HG03442 (cell line): ENCODE measurements at regions not wholly inside any gene's neighbourhood (a gene's known extent, or its start where the extent isn't known, plus 50 kb on each side); places are given as distances from the start of the nearest gene placed in this dataset.
"Not testable (repeated sequence)": the region's sequence is repeated elsewhere in the genome, so short reads cannot be mapped to it uniquely, and the experiment has no call there.

Source experiments
- ATAC-seq: cut with Tn5 transposase; IDR thresholded peaks from one replicate; pipeline ENCODE4 v1.9.1; 2021; ENCODE audit warnings: mild to moderate bottlenecking, moderate library complexity; ENCODE audit not compliant: unreplicated experiment

DNA sequence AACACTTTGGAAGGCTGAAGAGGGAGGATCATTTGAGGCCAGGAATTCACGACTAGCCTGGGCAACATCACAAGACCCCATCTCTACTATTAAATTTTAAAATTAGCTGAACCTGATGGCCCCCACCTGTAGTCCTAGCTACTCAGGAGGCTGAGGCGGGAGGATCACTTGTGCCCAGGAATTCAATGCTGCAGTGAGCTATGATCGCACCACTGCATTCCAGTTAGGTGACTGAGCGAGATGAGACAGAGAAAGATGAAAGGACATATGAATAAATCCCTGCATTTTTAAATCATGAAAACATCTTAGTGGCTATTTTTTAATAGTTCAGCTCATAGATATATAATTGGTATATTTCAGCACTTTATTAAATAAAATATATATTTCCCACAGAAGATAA, 93.8 kb downstream of the GPR63 start:
- no peak for ATAC-seq

DNA sequence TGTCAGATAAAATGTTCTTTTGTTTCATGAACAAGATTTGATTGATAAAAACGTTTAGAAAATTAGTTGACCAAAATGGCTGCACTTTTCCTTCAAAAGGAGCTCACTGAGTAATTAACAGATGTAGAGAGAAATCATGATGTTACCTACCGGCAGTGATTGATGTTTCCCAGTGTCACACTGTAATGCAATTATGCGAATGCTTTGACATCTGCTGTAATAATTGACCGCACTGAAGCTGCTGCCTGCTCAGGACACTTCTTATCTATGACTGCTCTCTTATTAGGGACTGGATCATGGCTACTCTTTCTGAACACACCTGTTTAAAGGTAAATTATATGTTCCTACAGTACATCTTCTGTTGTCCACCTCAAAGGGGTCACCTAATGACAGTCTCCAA, 94.6 kb downstream of the GPR63 start:
- ATAC-seq, result no peak

DNA sequence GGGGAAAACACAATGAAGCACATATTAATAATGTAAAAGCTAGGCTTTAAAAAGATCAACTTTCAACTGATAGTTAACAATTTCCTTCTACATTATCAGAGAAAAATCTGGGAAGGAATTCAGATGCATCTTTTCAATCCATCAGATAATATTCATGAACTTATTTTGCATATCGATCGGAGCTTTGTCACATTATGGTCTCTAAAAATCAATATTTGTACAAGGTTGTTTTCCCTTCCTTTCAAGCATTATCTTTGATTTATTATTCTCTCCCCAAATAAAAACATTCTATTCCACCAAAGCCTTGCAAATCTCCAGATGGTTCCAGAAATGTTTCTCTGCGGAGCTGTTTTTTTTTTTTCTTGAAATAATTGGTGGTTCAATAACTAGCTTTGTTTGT, 101.9 kb downstream of the GPR63 start:
- no peak for ATAC-seq

DNA sequence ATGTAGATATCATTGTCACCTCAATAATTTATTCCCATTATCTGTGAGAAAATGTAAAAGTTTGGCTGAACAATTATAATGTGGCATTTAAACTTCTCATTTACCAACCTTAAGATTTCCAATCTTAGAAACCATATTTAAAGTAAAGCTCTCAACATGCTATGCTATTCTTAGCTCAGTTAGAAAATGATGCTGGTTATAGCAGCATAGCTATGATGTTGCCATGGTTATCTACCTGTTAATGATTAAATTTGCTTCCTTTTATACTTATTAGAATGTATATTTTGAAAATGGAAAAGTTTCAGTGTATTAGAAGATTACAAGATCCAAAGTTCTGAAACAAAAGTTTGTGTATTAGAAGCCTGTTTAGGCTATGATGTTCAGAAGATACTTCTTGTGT, 110.1 kb downstream of the GPR63 start:
- no peak for ATAC-seq

DNA sequence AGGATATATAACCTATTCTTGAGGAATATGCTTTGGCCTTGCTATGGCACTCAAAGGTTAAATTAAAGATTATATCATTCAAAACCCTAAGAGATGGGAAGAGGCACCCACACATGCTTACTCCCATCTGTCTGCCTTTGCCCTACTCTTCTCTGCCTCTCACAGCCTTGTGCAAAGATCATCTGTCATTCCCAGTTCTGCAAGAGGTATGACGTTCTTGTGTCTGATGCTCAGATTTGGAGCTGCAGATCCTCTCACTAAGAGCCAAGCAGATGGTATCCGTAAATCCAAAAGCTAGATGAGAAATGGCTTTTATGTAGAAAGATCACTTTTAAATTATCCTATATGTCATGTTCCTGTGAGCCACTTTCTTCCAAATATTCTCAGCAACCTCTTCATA, 112.0 kb downstream of the GPR63 start:
- no peak for ATAC-seq

DNA sequence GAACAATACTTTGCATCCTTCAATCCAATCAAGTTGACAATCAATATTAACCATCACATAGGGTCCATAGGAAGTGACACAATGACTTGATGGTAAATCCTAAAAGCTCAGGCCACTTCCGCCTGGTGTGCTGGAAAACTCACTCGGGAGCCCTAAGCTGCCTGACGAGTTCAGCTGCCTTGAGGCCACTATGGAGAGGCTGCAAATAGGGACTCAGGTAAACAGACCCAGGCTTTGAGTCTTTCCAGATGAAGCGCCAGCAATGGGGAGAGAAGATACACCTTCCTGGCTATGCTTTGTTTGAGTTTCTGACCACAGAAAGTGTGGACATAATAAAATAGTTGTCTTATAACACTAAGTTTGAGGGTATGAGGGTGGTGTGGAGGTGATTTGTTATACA, 112.6 kb downstream of the GPR63 start:
- no peak for ATAC-seq

DNA sequence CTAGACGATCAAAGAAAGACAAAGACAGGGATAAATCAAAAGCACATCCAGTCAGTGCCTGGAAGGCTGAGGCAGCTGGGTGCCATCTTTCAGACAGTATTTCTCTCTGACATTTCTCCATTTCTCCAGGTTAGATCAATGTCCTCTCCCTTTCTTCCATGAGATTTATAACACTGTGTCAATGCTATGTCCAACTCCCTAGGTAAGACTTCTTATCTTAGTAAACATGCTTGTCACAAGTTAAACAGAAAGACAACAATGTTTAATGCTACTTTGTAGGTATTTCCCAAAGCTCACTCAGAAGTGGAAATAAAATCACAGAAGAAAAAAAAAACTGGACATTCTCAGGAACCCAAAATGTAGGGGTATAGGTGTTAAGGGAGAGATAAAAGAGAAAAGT, 113.9 kb downstream of the GPR63 start:
- ATAC-seq, result no peak

DNA sequence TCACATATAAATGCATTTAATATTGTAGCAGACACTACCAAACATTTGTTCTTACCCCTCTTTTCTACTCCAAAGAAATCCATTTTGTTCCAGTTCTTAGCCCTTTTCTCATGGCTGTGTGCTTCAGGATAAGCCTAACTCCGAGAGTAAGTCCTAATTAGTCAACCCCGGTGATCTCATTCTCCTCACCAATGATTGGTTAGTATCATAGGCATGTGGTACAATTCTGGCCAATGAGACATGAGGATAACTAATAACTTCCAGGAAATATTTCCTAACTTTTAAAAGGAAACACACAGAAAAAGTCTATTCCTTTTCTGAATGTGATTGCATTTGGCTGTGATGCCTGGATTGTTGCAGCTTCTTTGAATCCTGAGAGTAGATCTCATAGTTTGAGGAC, 116.0 kb downstream of the GPR63 start:
- no peak for ATAC-seq

DNA sequence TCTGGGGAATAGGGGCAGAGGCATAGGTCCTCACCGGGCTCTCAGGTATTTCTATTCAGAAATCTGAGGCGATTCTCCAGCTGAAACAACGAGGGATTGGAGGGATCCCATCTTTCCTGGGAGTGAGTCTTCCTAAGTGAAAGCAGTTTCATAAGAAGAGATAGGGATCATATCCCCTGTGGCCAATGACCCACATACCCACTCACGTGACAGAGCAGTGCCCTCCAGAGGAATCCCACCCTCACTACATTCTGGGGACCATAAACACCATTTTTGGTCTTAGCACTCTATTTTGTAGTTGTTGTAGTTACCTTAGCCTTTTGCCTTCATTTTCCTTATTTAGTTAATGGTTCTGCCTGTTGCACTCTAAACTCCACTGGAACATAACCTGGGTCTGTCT, 121.1 kb downstream of the GPR63 start:
- ATAC-seq, result no peak

DNA sequence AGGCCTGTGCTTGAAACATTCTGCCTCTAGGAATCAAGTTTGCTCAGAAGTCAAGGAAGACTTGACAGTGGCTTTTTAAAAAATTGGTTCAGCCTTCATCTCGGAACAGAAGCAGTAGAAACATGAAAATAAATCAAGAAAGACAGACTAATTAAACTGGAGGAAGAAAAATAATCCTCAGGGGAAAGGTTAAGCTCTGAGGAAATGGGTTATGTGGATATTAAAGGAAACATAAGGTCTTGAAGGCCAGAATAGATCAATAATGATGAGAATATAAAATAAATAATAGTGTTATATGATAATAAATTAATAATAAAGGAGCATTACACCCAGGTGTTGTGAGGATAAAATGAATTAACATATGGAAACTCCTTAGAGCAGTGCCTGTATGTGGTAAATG, 121.7 kb downstream of the GPR63 start:
- ATAC-seq, result no peak

DNA sequence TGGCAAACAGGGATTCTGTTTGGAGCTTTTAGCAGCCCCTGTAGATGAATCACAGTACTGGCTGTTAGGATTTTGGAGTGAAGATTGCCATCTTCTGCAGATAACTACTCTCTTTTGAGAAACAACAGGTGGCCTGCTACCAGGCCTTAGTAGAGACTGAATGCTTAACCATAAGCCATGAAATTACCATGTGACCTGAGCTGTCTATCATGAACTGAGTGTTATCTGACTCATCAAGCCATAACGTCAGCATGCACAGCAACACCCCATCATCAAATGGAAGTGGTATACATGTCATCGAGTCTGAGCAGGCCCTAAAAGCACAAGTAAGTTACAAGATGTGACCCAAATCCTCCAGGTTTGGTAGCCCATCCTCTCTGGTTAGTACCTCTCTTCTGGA, 132.6 kb downstream of the GPR63 start:
- ATAC-seq, result peak; percentile 61

DNA sequence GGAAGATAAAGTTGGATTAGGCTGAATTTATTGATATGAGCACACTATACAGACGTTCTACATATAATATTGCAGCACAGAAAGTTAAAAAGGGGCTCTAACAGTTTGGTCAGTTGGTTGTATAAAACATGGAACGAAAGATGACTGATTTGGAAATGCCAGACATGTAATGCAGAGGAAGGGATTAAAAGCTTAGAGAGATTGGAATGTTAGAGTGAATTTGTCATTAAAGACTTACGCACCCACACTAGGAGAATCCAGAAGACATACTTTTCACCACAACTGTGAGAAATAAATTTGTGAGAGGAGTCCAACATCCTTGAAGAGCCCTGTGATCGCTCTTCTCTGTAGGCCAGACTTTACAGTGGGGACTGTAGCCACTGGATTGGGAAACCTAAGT, 134.7 kb downstream of the GPR63 start:
- no peak for ATAC-seq

DNA sequence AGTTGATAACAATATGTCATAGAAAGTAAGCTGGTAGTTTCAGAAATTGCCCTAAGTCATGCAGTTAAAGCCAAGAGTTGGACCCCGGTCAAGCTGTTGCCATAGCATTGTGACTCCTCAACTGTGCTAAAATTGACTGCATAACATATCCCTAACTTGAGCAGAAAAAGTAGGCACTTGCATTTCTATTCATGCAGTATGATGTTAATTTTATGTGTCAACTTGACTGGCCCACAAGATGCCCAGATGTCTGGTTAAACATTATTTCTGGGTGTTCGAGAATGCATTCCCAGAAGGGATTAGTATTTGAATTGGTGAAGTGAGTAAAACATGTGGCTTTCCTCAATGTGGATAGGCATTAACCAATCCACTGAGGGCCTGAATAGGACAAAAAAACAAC, 136.4 kb downstream of the GPR63 start:
- no peak for ATAC-seq

DNA sequence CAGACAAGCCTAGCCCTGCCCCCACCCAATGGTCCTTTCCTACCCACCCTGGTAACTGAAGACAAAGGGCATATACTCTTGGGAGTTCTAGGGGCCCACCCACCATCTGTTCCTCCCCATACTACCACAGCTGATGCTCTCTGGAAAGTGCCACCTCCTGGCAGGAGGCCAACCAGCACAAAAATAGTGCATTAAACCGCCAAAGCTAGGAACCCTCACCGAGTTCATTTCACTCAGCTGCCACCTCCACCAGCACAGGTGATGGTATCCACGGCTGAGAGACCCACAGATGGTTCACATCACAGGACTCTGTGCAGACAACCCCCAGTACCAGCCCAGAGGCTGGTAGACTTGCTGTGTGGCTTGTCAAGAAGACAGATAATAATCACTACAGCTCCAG, 131.5 kb downstream of the FHL5 start:
- not testable (repeated sequence) for ATAC-seq

DNA sequence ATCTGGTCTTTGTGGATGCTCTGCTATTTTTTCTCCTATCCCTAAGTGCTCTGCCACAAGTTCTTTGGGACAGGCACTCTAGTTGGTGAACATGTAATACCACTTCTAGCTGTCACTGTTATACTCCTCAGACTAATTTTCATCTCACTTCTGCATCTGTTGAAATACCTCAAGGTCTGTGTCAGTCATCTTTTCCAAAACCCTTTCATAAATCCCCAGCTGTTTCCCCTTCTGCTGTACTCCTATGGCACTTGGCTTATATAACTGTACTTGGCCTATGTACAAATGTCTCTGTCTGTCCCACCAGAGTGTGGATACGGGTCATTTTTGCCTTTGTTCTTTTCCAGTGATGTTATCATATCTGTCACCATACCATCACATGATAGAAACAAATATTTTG, 124.2 kb downstream of the FHL5 start:
- ATAC-seq, result no peak

DNA sequence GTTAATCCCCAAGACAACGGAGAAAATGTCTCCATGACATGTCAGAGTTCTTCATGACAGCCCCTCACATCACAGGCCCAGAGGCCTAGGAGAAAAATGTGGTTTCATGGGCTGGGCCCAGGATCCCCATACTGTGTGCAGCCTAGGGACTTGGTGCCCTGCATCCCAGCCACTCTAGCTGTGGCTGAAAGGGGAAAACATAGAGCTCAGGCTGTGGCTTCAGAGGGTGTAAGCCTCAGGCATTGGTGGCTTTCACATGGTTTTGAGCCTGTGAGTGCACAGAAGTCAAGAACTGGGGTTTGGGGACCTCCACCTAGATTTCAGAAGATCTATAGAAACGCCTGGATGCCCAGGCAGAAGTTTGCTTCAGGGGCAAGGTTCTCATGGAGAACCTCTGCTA, 122.8 kb downstream of the FHL5 start:
- ATAC-seq, result no peak

DNA sequence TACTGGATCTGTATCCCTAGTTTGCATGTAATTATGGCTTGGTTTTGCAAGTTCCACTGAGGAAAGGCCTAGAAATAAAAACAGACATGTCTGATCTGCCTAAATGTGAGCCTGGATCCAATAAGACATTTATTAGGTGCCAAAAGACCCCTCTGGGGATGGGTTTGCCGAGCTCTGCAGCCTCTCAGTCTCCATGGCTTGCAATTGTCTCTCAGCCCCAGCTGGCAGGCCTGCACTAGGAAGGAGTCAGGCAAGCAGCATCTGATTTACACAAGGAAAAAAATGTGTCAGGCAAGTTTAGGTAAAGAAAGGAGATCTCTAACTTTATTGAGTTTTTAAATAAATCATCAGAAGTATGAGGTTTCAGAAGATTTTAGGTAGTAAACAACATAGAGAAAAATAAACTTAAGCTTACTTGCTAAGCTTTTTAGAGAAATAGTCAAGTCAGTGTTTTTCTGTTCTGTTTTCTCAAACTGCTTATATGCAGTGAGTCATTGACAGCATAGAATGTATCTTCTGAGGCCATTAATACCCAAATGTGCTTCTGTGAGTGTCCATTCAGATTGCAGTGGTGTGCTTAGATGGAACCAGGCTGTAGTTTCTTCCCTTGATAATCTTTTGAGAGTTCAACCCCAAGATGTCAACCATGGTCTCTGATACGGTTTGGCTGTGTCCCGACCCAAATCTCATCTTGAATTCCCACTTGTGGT, 121.0 kb downstream of the FHL5 start:
- ATAC-seq, result no peak

DNA sequence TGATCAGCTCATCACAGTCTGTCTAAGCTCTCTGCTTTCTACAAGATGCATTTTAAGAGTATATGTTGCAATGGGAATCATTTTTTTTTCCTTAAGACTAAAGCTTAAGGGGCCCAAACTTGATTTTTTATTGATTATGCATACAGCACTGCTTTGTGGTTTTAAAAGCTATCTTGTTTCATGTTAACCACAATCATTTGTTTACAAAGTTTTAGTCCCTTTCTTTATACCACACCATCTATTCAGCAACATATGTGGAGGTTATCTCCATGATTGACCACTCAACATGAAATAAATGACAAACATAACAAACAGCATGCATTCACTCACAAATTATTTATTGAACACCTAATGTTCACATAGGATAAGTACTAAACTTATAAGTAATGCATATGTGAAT, 119.1 kb downstream of the FHL5 start:
- ATAC-seq, result no peak

DNA sequence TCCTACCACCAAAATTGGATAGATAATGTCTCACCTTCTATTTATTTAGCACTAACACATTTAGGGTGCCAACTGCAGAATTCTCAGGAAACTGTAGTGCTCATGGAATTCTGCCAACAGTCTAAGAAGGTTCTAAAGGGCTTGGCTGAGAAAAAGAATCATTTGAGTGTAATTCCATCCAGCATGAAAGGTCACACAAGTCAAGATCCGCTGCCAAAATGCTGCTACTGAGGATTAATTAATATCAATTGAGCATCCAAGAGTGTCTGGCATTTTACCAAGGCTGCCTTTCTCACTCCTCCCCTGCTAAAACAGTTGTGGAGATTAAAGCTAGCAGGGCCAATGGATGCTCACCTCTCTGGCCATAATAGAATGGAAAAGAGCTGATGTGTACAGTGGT, 112.7 kb downstream of the FHL5 start:
- ATAC-seq, result no peak
